ENCODE measurements at regions not wholly inside any gene's neighbourhood (a gene's known extent, or its start where the extent isn't known, plus 50 kb on each side); places are given as distances from the start of the nearest gene placed in this dataset.

- no peak for DNase-seq (ENCODE audit: low spot score)
- no peak for TF ChIP-seq CTCF (IDR thresholded peaks at IDR 0.05; ENCODE audit: extremely low read depth, missing control alignments)
Observed at GRCh38 chr12:115121053-115121452, 437.1 kb upstream of the TBX3 start.

- TF ChIP-seq CTCF (IDR thresholded peaks at IDR 0.05; ENCODE audit: extremely low read depth, missing control alignments): no peak
- no peak for DNase-seq (ENCODE audit: low spot score)
Observed at GRCh38 chr12:115118177-115118724, 434.3 kb upstream of the TBX3 start.

- DNase-seq (ENCODE audit: low spot score): no peak
- TF ChIP-seq CTCF (IDR thresholded peaks at IDR 0.05; ENCODE audit: extremely low read depth, missing control alignments): no peak
Observed at GRCh38 chr12:115114140-115114539, 430.2 kb upstream of the TBX3 start.

GRCh38 chr12:115109863-115110262 is 425.9 kb upstream of the TBX3 start:
- no peak for TF ChIP-seq CTCF (IDR thresholded peaks at IDR 0.05; ENCODE audit: extremely low read depth, missing control alignments)
- no peak for DNase-seq (ENCODE audit: low spot score)

GRCh38 chr12:115108129-115109100 is 424.4 kb upstream of the TBX3 start:
- no peak for DNase-seq (ENCODE audit: low spot score)
- no peak for TF ChIP-seq CTCF (IDR thresholded peaks at IDR 0.05; ENCODE audit: extremely low read depth, missing control alignments)

- no peak for TF ChIP-seq CTCF (IDR thresholded peaks at IDR 0.05; ENCODE audit: extremely low read depth, missing control alignments)
- no peak for DNase-seq (ENCODE audit: low spot score)
Observed at GRCh38 chr12:115103884-115104883, 420.2 kb upstream of the TBX3 start.

Measured in GM20000 (cell line).